Kidney capillary endothelial cell (primary cell): ENCODE measurements at regions not wholly inside any gene's neighbourhood (a gene's known extent, or its start where the extent isn't known, plus 50 kb on each side); places are given as distances from the start of the nearest gene placed in this dataset.
"Not testable (repeated sequence)": the region's sequence is repeated elsewhere in the genome, so short reads cannot be mapped to it uniquely, and the experiment has no call there.

Experiments
- DNase-seq: peaks from one replicate; pipeline ENCODE4 v3.0.0-alpha.2; 2018; ENCODE audit warnings: low spot score

- DNase-seq: no peak
Measured at GRCh38 chr17:68097161-68097805, 61.7 kb downstream of the KPNA2 start.

GRCh38 chr17:68099341-68099753, 63.8 kb downstream of the KPNA2 start:
- DNase-seq: not testable (repeated sequence)

- no peak for DNase-seq
Measured at GRCh38 chr17:68100000-68100641, 64.6 kb downstream of the KPNA2 start.

- DNase-seq: peak; percentile 80
Measured at GRCh38 chr17:68101075-68101986, 65.8 kb downstream of the KPNA2 start.

GRCh38 chr17:68101987-68102314, 66.4 kb downstream of the KPNA2 start:
- DNase-seq: no peak

GRCh38 chr17:68102318-68102758, 66.8 kb downstream of the KPNA2 start:
- DNase-seq: no peak

GRCh38 chr17:68103148-68103547, 67.6 kb downstream of the KPNA2 start:
- DNase-seq: no peak

GRCh38 chr17:68106085-68106484, 70.5 kb downstream of the KPNA2 start:
- DNase-seq: no peak

- DNase-seq: no peak
Measured at GRCh38 chr17:68107373-68107772, 71.8 kb downstream of the KPNA2 start.

GRCh38 chr17:68108313-68109000, 72.9 kb downstream of the KPNA2 start:
- no peak for DNase-seq

- DNase-seq: not testable (repeated sequence)
Measured at GRCh38 chr17:68109404-68109803, 73.9 kb downstream of the KPNA2 start.

- DNase-seq: not testable (repeated sequence)
Measured at GRCh38 chr17:68116211-68116610, 80.7 kb downstream of the KPNA2 start.

GRCh38 chr17:68122587-68122986, 87.1 kb downstream of the KPNA2 start:
- DNase-seq: no peak

- no peak for DNase-seq
Measured at GRCh38 chr17:68125111-68125870, 89.8 kb downstream of the KPNA2 start.

GRCh38 chr17:68127914-68128313, 92.4 kb downstream of the KPNA2 start:
- DNase-seq: no peak

- no peak for DNase-seq
Measured at GRCh38 chr17:68131456-68131855, 95.9 kb downstream of the KPNA2 start.

GRCh38 chr17:68133346-68134045, 98.0 kb downstream of the KPNA2 start:
- no peak for DNase-seq

- DNase-seq: no peak
Measured at GRCh38 chr17:68134046-68134637, 98.6 kb downstream of the KPNA2 start.

GRCh38 chr17:68134731-68135130, 99.2 kb downstream of the KPNA2 start:
- DNase-seq: no peak

- no peak for DNase-seq
Measured at GRCh38 chr17:68135141-68135887, 99.8 kb downstream of the KPNA2 start.
